ENCODE measurements at regions not wholly inside any gene's neighbourhood (a gene's known extent, or its start where the extent isn't known, plus 50 kb on each side); places are given as distances from the start of the nearest gene placed in this dataset.
"Not testable (repeated sequence)": the region's sequence is repeated elsewhere in the genome, so short reads cannot be mapped to it uniquely, and the experiment has no call there.

GRCh38 chr5:157947156-157947555, 88.2 kb upstream of the CLINT1 start:
- Histone ChIP-seq H2AFZ (ENCODE audit: low read length) (no peak overlapping the region), H3K9ac (ENCODE audit: low read length) (no peak overlapping the region), H3F3A (ENCODE audit: insufficient read depth, low read length) (no peaks in the 10 kb centered on the region), H3K4me3 (ENCODE audit: low read depth, low read length, poor library complexity, severe bottlenecking) (no peak overlapping the region), H3K27ac (ENCODE audit: low read depth, low read length, poor library complexity, severe bottlenecking) (no peak overlapping the region), H3K4me1 (ENCODE audit: insufficient read depth, low read length, severe bottlenecking) (peaks cover 12% of the 10 kb centered on the region), H3K79me2 (ENCODE audit: insufficient read depth, low read length) (no peaks in the 10 kb centered on the region), H3K27me3 (ENCODE audit: insufficient read depth, low read length) (no peaks in the 10 kb centered on the region), H3K9me2 (ENCODE audit: low read depth, low read length) (no peaks in the 10 kb centered on the region), H4K20me1 (ENCODE audit: insufficient read depth, low read length) (no peaks in the 10 kb centered on the region), H3K9me3 (ENCODE audit: low read length) (no peaks in the 10 kb centered on the region), H3K36me3 (ENCODE audit: insufficient read depth, low read length) (no peaks in the 10 kb centered on the region), H3K4me2 (ENCODE audit: low read length) (no peak overlapping the region)
- TF ChIP-seq CTCF (IDR thresholded peaks at IDR 0.05; ENCODE audit: low read length): no peak
- no peak for TF ChIP-seq EZH2 (IDR thresholded peaks at IDR 0.05; ENCODE audit: borderline replicate concordance, low read length)

GRCh38 chr5:157945822-157946221, 86.9 kb upstream of the CLINT1 start:
- H3K79me2 ChIP-seq (ENCODE audit: insufficient read depth, low read length); H3K36me3 ChIP-seq (ENCODE audit: insufficient read depth, low read length); H2AFZ ChIP-seq (ENCODE audit: low read length); H3K4me2 ChIP-seq (ENCODE audit: low read length); H3K9me2 ChIP-seq (ENCODE audit: low read depth, low read length); H4K20me1 ChIP-seq (ENCODE audit: insufficient read depth, low read length); H3K27me3 ChIP-seq (ENCODE audit: insufficient read depth, low read length); H3K27ac ChIP-seq (ENCODE audit: low read depth, low read length, poor library complexity, severe bottlenecking); H3K9ac ChIP-seq (ENCODE audit: low read length); H3K9me3 ChIP-seq (ENCODE audit: low read length); H3K4me3 ChIP-seq (ENCODE audit: low read depth, low read length, poor library complexity, severe bottlenecking); H3F3A ChIP-seq (ENCODE audit: insufficient read depth, low read length): not testable (repeated sequence)
- peaks cover 12% of the 10 kb centered on the region for H3K4me1 ChIP-seq (ENCODE audit: insufficient read depth, low read length, severe bottlenecking)

GRCh38 chr5:157944938-157945337, 86.0 kb upstream of the CLINT1 start:
- no peak overlapping the region for H3K4me3 ChIP-seq (ENCODE audit: low read depth, low read length, poor library complexity, severe bottlenecking)
- H3K36me3 ChIP-seq (ENCODE audit: insufficient read depth, low read length): no peaks in the 10 kb centered on the region
- H3K27me3 ChIP-seq (ENCODE audit: insufficient read depth, low read length): no peaks in the 10 kb centered on the region
- H3K9ac ChIP-seq (ENCODE audit: low read length): no peak overlapping the region
- H3K27ac ChIP-seq (ENCODE audit: low read depth, low read length, poor library complexity, severe bottlenecking): no peak overlapping the region
- no peaks in the 10 kb centered on the region for H3F3A ChIP-seq (ENCODE audit: insufficient read depth, low read length)
- H3K9me2 ChIP-seq (ENCODE audit: low read depth, low read length): no peaks in the 10 kb centered on the region
- peaks cover 12% of the 10 kb centered on the region for H3K4me1 ChIP-seq (ENCODE audit: insufficient read depth, low read length, severe bottlenecking)
- TF ChIP-seq CTCF (IDR thresholded peaks at IDR 0.05; ENCODE audit: low read length): no peak
- no peak overlapping the region for H3K4me2 ChIP-seq (ENCODE audit: low read length)
- H2AFZ ChIP-seq (ENCODE audit: low read length): no peak overlapping the region
- no peaks in the 10 kb centered on the region for H3K9me3 ChIP-seq (ENCODE audit: low read length)
- no peaks in the 10 kb centered on the region for H3K79me2 ChIP-seq (ENCODE audit: insufficient read depth, low read length)
- H4K20me1 ChIP-seq (ENCODE audit: insufficient read depth, low read length): no peaks in the 10 kb centered on the region

GRCh38 chr5:157944077-157944633, 85.2 kb upstream of the CLINT1 start:
- no peaks in the 10 kb centered on the region for H4K20me1 ChIP-seq (ENCODE audit: insufficient read depth, low read length)
- peaks cover 11% of the 10 kb centered on the region for H3K4me1 ChIP-seq (ENCODE audit: insufficient read depth, low read length, severe bottlenecking)
- H3K79me2 ChIP-seq (ENCODE audit: insufficient read depth, low read length): no peaks in the 10 kb centered on the region
- H3K36me3 ChIP-seq (ENCODE audit: insufficient read depth, low read length): no peaks in the 10 kb centered on the region
- no peak overlapping the region for H3K4me3 ChIP-seq (ENCODE audit: low read depth, low read length, poor library complexity, severe bottlenecking)
- no peaks in the 10 kb centered on the region for H3F3A ChIP-seq (ENCODE audit: insufficient read depth, low read length)
- no peaks in the 10 kb centered on the region for H3K27me3 ChIP-seq (ENCODE audit: insufficient read depth, low read length)
- H2AFZ ChIP-seq (ENCODE audit: low read length): no peak overlapping the region
- H3K9ac ChIP-seq (ENCODE audit: low read length): no peak overlapping the region
- no peak overlapping the region for H3K4me2 ChIP-seq (ENCODE audit: low read length)
- H3K27ac ChIP-seq (ENCODE audit: low read depth, low read length, poor library complexity, severe bottlenecking): no peak overlapping the region
- no peaks in the 10 kb centered on the region for H3K9me2 ChIP-seq (ENCODE audit: low read depth, low read length)
- TF ChIP-seq EZH2 (IDR thresholded peaks at IDR 0.05; ENCODE audit: borderline replicate concordance, low read length) (no peak), CTCF (IDR thresholded peaks at IDR 0.05; ENCODE audit: low read length) (no peak)
- no peaks in the 10 kb centered on the region for H3K9me3 ChIP-seq (ENCODE audit: low read length)
